Stimulated activated CD8-positive, alpha-beta memory T cell treated with anti-CD3 and anti-CD28 coated beads, Interleukin-7, amount 100 ng/mL, for 48 hours (primary cell): ENCODE measurements at regions not wholly inside any gene's neighbourhood (a gene's known extent, or its start where the extent isn't known, plus 50 kb on each side); places are given as distances from the start of the nearest gene placed in this dataset.
"Not testable (repeated sequence)": the region's sequence is repeated elsewhere in the genome, so short reads cannot be mapped to it uniquely, and the experiment has no call there.

Source experiments
- DNase-seq, 2 donors: peaks; one replicate each; pipeline ENCODE4 v3.0.0-alpha.2; 2020; ENCODE audit warnings: low read depth in 1 of 2; ENCODE audit errors: extremely low read depth in 1 of 2

- no peak for DNase-seq
Measured at GRCh38 chr15:87682527-87682926, 574.0 kb downstream of the NTRK3 start.

GRCh38 chr15:87681104-87681503 lies 575.4 kb downstream of the NTRK3 start:
- DNase-seq: no peak

GRCh38 chr15:87680208-87680607 lies 576.3 kb downstream of the NTRK3 start:
- no peak for DNase-seq

GRCh38 chr15:87675271-87675670 lies 581.3 kb downstream of the NTRK3 start:
- DNase-seq: no peak

- no peak for DNase-seq
Measured at GRCh38 chr15:87672309-87673288, 583.9 kb downstream of the NTRK3 start.

- DNase-seq: no peak
Measured at GRCh38 chr15:87671289-87671688, 585.2 kb downstream of the NTRK3 start.

- DNase-seq: no peak
Measured at GRCh38 chr15:87669846-87670245, 586.7 kb downstream of the NTRK3 start.

GRCh38 chr15:87668768-87669564 lies 587.6 kb downstream of the NTRK3 start:
- not testable (repeated sequence) for DNase-seq

- DNase-seq: no peak
Measured at GRCh38 chr15:87667643-87668042, 588.9 kb downstream of the NTRK3 start.

GRCh38 chr15:87662575-87662974 lies 594.0 kb downstream of the NTRK3 start:
- no peak for DNase-seq

- DNase-seq: no peak
Measured at GRCh38 chr15:87661454-87662355, 594.8 kb downstream of the NTRK3 start.

- no peak for DNase-seq
Measured at GRCh38 chr15:87660251-87661129, 596.0 kb downstream of the NTRK3 start.

- DNase-seq: no peak
Measured at GRCh38 chr15:87656372-87656771, 600.2 kb downstream of the NTRK3 start.

- DNase-seq: no peak
Measured at GRCh38 chr15:87653646-87654045, 602.9 kb downstream of the NTRK3 start.

- DNase-seq: no peak
Measured at GRCh38 chr15:87649175-87649574, 607.4 kb downstream of the NTRK3 start.

- DNase-seq: no peak
Measured at GRCh38 chr15:87648278-87648677, 608.3 kb downstream of the NTRK3 start.

- no peak for DNase-seq
Measured at GRCh38 chr15:87645723-87646122, 610.8 kb downstream of the NTRK3 start.

GRCh38 chr15:87642997-87643396 lies 613.5 kb downstream of the NTRK3 start:
- DNase-seq: not testable (repeated sequence)

GRCh38 chr15:87639305-87640011 lies 617.1 kb downstream of the NTRK3 start:
- DNase-seq: no peak
